ENCODE measurements at regions not wholly inside any gene's neighbourhood (a gene's known extent, or its start where the extent isn't known, plus 50 kb on each side); places are given as distances from the start of the nearest gene placed in this dataset.
"Not testable (repeated sequence)": the region's sequence is repeated elsewhere in the genome, so short reads cannot be mapped to it uniquely, and the experiment has no call there.

GRCh38 chr5:50898966-50899365, 232.5 kb downstream of the PARP8 start:
- H3K27ac ChIP-seq (ENCODE audit: low read depth, low read length) = no peak overlapping the region
- H3K36me3 ChIP-seq (ENCODE audit: insufficient read depth, low read length) = no peaks in the 10 kb centered on the region
- H3K4me3 ChIP-seq (ENCODE audit: low read length) = no peak overlapping the region
- H3K9ac ChIP-seq (ENCODE audit: low read depth, low read length) = no peak overlapping the region
- 0 out of 2 replicates have a peak, but pooled peaks cover 8% of the 10 kb centered on the region for H3K4me1 ChIP-seq (ENCODE audit: insufficient read depth, low read length)
- no peaks in the 10 kb centered on the region for H3K9me3 ChIP-seq (ENCODE audit: insufficient read depth, low read depth, low read length)
- no peaks in the 10 kb centered on the region for H3K27me3 ChIP-seq (ENCODE audit: insufficient read depth, low read length)

GRCh38 chr5:50900952-50901510, 234.6 kb downstream of the PARP8 start:
- over 99% methylated on average over 3 of the region's 3 CpGs for WGBS
- no peak overlapping the region for H3K9ac ChIP-seq (ENCODE audit: low read depth, low read length)
- 0 out of 2 replicates have a peak, but pooled peaks cover 8% of the 10 kb centered on the region for H3K4me1 ChIP-seq (ENCODE audit: insufficient read depth, low read length)
- H3K27ac ChIP-seq (ENCODE audit: low read depth, low read length) = no peak overlapping the region
- H3K9me3 ChIP-seq (ENCODE audit: insufficient read depth, low read depth, low read length) = no peaks in the 10 kb centered on the region
- no peaks in the 10 kb centered on the region for H3K36me3 ChIP-seq (ENCODE audit: insufficient read depth, low read length)
- H3K4me3 ChIP-seq (ENCODE audit: low read length) = no peak overlapping the region
- no peaks in the 10 kb centered on the region for H3K27me3 ChIP-seq (ENCODE audit: insufficient read depth, low read length)

- H3K9me3 ChIP-seq (ENCODE audit: insufficient read depth, low read depth, low read length) = no peaks in the 10 kb centered on the region
- no peak overlapping the region for H3K9ac ChIP-seq (ENCODE audit: low read depth, low read length)
- H3K4me1 ChIP-seq (ENCODE audit: insufficient read depth, low read length) = 0 out of 2 replicates have a peak, but pooled peaks cover 8% of the 10 kb centered on the region
- WGBS = 93% methylated on average over 2 of the region's 2 CpGs
- H3K27me3 ChIP-seq (ENCODE audit: insufficient read depth, low read length) = no peaks in the 10 kb centered on the region
- no peaks in the 10 kb centered on the region for H3K36me3 ChIP-seq (ENCODE audit: insufficient read depth, low read length)
- H3K4me3 ChIP-seq (ENCODE audit: low read length) = no peak overlapping the region
- H3K27ac ChIP-seq (ENCODE audit: low read depth, low read length) = no peak overlapping the region
These were observed 237.2 kb downstream of the PARP8 start for GRCh38 chr5:50903651-50904050.

GRCh38 chr5:50905996-50906570, 239.6 kb downstream of the PARP8 start:
- Histone ChIP-seq H3K9me3 (ENCODE audit: insufficient read depth, low read depth, low read length) (no peaks in the 10 kb centered on the region), H3K27me3 (ENCODE audit: insufficient read depth, low read length) (no peaks in the 10 kb centered on the region), H3K36me3 (ENCODE audit: insufficient read depth, low read length) (no peaks in the 10 kb centered on the region), H3K27ac (ENCODE audit: low read depth, low read length) (no peak overlapping the region), H3K4me1 (ENCODE audit: insufficient read depth, low read length) (no peaks in the 10 kb centered on the region), H3K9ac (ENCODE audit: low read depth, low read length) (no peak overlapping the region), H3K4me3 (ENCODE audit: low read length) (no peak overlapping the region)
- 79% methylated on average over 2 of the region's 2 CpGs for WGBS

GRCh38 chr5:50920160-50920559, 253.7 kb downstream of the PARP8 start:
- H3K27ac ChIP-seq (ENCODE audit: low read depth, low read length); H3K9me3 ChIP-seq (ENCODE audit: insufficient read depth, low read depth, low read length); H3K9ac ChIP-seq (ENCODE audit: low read depth, low read length); H3K36me3 ChIP-seq (ENCODE audit: insufficient read depth, low read length); H3K4me3 ChIP-seq (ENCODE audit: low read length); H3K4me1 ChIP-seq (ENCODE audit: insufficient read depth, low read length); H3K27me3 ChIP-seq (ENCODE audit: insufficient read depth, low read length): not testable (repeated sequence)
- 97% methylated on average over 13 of the region's 13 CpGs for WGBS

- Histone ChIP-seq H3K27me3 (ENCODE audit: insufficient read depth, low read length) (peaks cover 3% of the 10 kb centered on the region), H3K9me3 (ENCODE audit: insufficient read depth, low read depth, low read length) (no peaks in the 10 kb centered on the region), H3K9ac (ENCODE audit: low read depth, low read length) (no peak overlapping the region), H3K4me1 (ENCODE audit: insufficient read depth, low read length) (no peaks in the 10 kb centered on the region), H3K4me3 (ENCODE audit: low read length) (no peak overlapping the region), H3K36me3 (ENCODE audit: insufficient read depth, low read length) (no peaks in the 10 kb centered on the region), H3K27ac (ENCODE audit: low read depth, low read length) (no peak overlapping the region)
- WGBS = 96% methylated on average over 20 of the region's 20 CpGs
These were observed 255.1 kb downstream of the PARP8 start for GRCh38 chr5:50921366-50922133.

- not testable (repeated sequence) for H3K4me1 ChIP-seq (ENCODE audit: insufficient read depth, low read length); H3K27ac ChIP-seq (ENCODE audit: low read depth, low read length); H3K9me3 ChIP-seq (ENCODE audit: insufficient read depth, low read depth, low read length); H3K27me3 ChIP-seq (ENCODE audit: insufficient read depth, low read length); H3K36me3 ChIP-seq (ENCODE audit: insufficient read depth, low read length); H3K4me3 ChIP-seq (ENCODE audit: low read length); H3K9ac ChIP-seq (ENCODE audit: low read depth, low read length)
- 71% methylated on average over 37 of the region's 37 CpGs for WGBS
These were observed 255.9 kb downstream of the PARP8 start for GRCh38 chr5:50922134-50922941.

- Histone ChIP-seq H3K27me3 (ENCODE audit: insufficient read depth, low read length) (peaks cover 3% of the 10 kb centered on the region), H3K27ac (ENCODE audit: low read depth, low read length) (no peak overlapping the region), H3K9me3 (ENCODE audit: insufficient read depth, low read depth, low read length) (no peaks in the 10 kb centered on the region), H3K4me3 (ENCODE audit: low read length) (no peak overlapping the region), H3K36me3 (ENCODE audit: insufficient read depth, low read length) (no peaks in the 10 kb centered on the region), H3K4me1 (ENCODE audit: insufficient read depth, low read length) (no peaks in the 10 kb centered on the region), H3K9ac (ENCODE audit: low read depth, low read length) (no peak overlapping the region)
- 96% methylated on average over 34 of the region's 34 CpGs for WGBS
These were observed 256.7 kb downstream of the PARP8 start for GRCh38 chr5:50922942-50923767.

GRCh38 chr5:50923768-50924494, 257.5 kb downstream of the PARP8 start:
- no peak overlapping the region for H3K27ac ChIP-seq (ENCODE audit: low read depth, low read length)
- WGBS = 96% methylated on average over 17 of the region's 18 CpGs
- H3K4me1 ChIP-seq (ENCODE audit: insufficient read depth, low read length) = no peaks in the 10 kb centered on the region
- no peak overlapping the region for H3K9ac ChIP-seq (ENCODE audit: low read depth, low read length)
- H3K27me3 ChIP-seq (ENCODE audit: insufficient read depth, low read length) = peaks cover 3% of the 10 kb centered on the region
- no peaks in the 10 kb centered on the region for H3K36me3 ChIP-seq (ENCODE audit: insufficient read depth, low read length)
- no peaks in the 10 kb centered on the region for H3K9me3 ChIP-seq (ENCODE audit: insufficient read depth, low read depth, low read length)
- no peak overlapping the region for H3K4me3 ChIP-seq (ENCODE audit: low read length)

GRCh38 chr5:50927953-50928352, 261.5 kb downstream of the PARP8 start:
- H3K27me3 ChIP-seq (ENCODE audit: insufficient read depth, low read length) = peaks cover 1% of the 10 kb centered on the region

More at GRCh38 chr5:50927953-50928352, 261.5 kb downstream of the PARP8 start:
- Histone ChIP-seq H3K9me3 (ENCODE audit: insufficient read depth, low read depth, low read length) (no peaks in the 10 kb centered on the region), H3K36me3 (ENCODE audit: insufficient read depth, low read length) (no peaks in the 10 kb centered on the region), H3K9ac (ENCODE audit: low read depth, low read length) (no peak overlapping the region), H3K4me3 (ENCODE audit: low read length) (no peak overlapping the region), H3K27ac (ENCODE audit: low read depth, low read length) (no peak overlapping the region), H3K4me1 (ENCODE audit: insufficient read depth, low read length) (peaks cover 6% of the 10 kb centered on the region; the same call in 1 of the 2 replicates)
